EH (cell line): ENCODE measurements at regions not wholly inside any gene's neighbourhood (a gene's known extent, or its start where the extent isn't known, plus 50 kb on each side); places are given as distances from the start of the nearest gene placed in this dataset.
A peak's percentile ranks its signal among the peaks of the same experiment; 100 is the strongest.

Experiments
- DNase-seq: peaks from one replicate; pipeline ENCODE4 v3.0.0-alpha.2; 2015; ENCODE audit warnings: low read depth

DNA sequence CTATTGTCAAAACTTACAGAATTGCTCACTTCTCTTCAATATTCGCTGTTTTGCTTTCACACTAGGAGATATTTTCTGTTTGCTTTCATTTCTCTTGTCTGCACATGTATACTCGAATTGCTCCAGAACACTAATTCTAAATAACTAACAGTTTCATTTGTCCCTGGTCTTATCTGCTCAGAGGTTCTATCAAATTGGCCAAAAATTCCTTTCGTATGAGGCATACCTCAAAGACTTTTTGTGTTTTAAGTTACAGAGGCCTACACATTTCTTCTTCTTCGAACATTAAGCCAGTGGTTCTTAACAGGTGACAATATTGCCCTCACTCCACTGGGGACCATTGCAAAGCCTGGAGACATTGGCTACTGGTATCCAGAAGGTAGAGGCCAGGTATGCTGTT, 1314.6 kb downstream of the EFNB2 start:
- peak; percentile 4 for DNase-seq

GRCh38 chr13:105220063-105220462, 1315.4 kb downstream of the EFNB2 start:
- peak; percentile 52 for DNase-seq

DNA sequence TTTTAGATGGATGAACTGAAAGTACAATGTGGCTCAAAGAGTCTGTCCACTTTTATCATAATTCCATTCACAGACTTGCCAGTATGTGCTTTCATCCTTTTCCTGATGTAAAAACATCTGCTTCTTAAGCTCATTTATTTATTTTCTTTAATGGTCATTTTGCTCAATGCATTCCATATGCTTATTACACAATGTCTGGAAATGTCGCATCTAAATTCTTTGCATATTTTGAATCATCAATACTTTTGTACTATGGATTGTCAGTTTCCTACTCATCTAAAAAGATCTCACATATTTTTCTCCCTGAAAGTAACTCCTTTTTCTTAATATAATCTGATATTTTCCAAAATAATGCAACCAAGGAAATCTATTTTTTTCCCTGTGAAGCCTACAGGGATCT, 1315.8 kb downstream of the EFNB2 start:
- peak; percentile 52 for DNase-seq

- no peak for DNase-seq
These were observed 1322.0 kb downstream of the EFNB2 start for GRCh38 chr13:105213512-105213911.

GRCh38 chr13:105207572-105208293, 1327.7 kb downstream of the EFNB2 start:
- DNase-seq: peak; percentile 1

GRCh38 chr13:105202354-105202753, 1333.1 kb downstream of the EFNB2 start:
- DNase-seq: peak; percentile 25

GRCh38 chr13:105201351-105201750, 1334.1 kb downstream of the EFNB2 start:
- DNase-seq: no peak

DNA sequence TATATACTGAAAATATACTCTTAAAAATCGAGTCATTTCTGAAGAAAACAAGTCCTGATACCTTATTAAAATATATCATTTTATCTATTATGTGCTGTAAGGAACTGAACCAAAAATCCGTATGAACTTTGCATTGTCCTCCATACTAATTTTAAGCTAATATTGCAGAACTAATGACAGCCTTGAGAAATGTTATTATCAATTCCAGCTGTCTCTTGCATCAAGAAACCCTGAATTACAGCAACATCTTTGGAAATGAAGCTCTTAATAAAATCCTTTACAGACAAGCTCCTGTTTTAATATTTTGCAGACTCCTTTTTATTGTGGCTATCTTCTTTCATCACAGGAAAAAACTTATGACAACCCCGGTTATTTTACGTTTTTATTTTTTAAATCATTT, 1335.3 kb downstream of the EFNB2 start:
- DNase-seq: no peak

DNA sequence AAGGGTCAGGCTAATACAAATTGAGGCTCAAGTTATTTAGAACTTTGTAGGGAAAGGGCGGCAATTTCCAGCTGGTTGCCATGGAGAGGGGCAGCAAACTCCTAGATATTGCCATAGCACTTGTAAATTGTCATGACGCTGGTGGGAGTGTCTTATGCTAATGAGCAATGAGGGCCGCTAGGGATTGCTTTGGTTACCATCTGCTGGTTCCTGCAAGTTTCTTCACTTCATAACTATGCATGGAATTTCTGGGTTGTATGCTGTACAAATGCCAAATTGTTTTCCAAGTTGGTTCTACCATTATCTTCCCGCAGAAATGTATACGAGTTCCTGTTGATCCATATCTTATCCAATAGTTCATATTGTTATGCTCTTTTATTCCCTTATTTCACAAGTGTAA, 1339.4 kb downstream of the EFNB2 start:
- DNase-seq: peak; percentile 53

GRCh38 chr13:105193026-105193425, 1342.4 kb downstream of the EFNB2 start:
- no peak for DNase-seq

GRCh38 chr13:105184201-105184600, 1351.3 kb downstream of the EFNB2 start:
- peak; percentile 16 for DNase-seq

DNA sequence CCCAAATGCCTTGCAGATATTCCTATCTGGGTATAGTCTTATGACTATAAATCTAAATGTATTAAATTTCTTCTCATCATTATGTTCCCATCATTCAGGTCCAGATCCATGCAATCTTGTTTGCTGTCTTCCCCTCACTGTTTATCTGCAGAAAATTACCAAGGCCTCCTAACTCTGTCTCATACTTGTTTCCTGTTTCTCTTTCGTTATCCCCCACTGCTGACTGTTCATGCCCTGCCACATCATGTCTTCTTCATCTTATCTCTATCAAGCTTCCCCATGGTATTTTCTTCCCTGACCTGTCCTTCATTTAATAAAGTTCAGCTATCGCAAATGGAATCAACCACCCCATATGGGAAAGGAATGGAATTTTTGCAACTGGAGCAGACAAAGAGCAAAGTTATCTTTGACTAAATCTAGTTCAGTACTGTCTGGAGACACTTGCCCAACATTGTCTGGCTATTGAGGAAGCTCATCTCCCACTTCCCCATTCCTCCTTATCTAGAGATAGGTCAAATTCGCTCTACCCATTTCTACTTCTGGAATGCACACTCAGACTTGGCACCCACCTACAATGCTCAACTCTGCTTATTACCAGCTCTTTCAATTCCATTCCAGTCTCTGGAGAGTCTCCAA, 1358.1 kb downstream of the EFNB2 start:
- no peak for DNase-seq

GRCh38 chr13:105170438-105170837, 1365.0 kb downstream of the EFNB2 start:
- DNase-seq: no peak

DNA sequence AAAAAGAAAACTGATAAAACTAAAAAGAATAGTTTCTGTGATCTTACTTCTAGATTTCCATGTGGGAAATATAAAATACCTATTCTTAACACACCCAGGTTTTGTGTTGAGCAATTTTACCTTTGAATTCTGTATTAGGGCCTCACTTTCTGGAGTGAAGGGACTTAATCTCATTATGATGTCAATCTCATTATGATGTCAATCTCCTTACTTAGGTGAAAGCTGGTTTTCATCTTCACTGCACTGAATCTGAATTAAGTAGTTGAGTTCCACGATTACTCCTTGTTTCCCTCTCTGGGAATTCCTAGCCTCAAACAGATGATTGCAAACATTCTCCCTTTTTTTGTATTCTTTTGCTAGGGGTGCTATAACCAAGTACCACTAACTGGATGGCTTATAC, 1367.2 kb downstream of the EFNB2 start:
- DNase-seq: no peak

- DNase-seq: no peak
These were observed 1368.1 kb downstream of the EFNB2 start for GRCh38 chr13:105167385-105167784.

- DNase-seq: no peak
These were observed 1369.9 kb downstream of the EFNB2 start for GRCh38 chr13:105165449-105166125.

DNA sequence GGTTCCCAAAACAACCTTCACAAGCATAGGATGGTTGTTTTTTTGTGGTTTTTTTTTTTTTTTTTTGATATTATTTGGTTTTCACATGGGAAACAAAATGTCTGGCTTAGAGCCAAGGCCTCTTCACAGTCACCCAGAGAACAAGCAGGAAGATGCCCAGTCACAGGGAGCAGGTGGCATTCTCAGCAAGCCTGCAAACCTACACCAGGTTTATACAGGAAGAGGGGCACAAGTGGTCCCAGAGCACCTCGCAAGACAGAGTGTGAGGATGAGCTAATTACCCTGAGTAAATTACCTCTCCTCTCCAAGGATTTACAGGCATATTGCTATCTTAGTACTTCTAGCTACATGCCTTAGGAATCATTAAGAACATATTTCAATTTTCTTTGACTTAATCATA, 1375.6 kb downstream of the EFNB2 start:
- no peak for DNase-seq

DNA sequence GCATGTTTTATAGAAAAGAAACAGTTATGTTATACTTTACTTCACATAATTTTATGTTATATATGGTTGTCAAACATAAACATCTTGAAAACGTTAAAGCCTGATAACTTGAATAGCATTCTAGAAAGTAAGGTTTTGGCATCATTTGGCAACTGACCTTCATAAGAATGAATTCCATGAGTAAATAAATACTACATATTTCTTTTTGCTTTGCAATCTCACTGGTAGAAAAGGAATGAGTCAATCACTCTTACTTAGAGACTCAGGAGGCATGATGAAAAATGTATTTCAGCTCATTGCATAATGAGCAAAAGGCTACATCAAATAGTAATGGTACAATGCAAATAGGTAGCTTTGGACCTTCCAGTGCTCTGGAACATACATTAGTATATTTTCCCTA, 1381.9 kb downstream of the EFNB2 start:
- DNase-seq: no peak

DNA sequence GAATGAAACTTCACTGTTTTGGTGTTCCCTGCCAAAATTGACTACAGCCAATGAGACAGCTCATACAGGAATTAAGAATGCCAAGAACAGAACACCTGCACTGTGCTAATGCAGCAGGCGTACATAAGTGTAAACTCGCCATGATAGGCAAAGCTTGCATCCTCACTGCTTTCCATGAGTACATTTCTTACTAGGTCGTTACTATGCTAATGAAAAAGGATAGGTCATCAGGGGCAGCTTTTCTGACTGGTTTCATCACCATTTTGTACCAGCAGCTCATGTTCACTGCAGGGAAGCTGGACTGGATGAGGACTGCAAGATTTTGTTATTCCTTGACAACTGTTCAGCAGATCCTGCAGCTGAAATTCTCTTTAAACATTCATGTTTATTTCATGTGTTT, 1383.8 kb downstream of the EFNB2 start:
- no peak for DNase-seq

DNA sequence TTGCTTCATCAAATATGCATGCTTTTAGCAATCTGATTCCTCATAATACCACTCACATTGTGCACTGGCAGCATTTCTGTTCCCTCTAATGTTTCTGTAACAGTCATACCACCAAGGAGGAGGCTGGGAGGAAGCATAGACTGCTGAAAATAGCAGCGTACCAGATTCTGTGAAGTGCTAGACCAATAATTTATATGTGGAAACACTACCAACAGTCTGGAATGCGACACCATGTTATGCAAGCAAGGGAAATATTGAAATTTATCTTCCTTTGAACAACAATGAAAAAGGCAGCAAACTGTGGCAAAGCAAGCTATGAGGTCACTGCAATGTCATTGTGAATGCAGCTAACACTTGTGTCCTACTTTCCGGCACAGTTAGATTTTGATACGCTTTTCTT, 1388.0 kb downstream of the EFNB2 start:
- no peak for DNase-seq

GRCh38 chr13:105144936-105145335, 1390.5 kb downstream of the EFNB2 start:
- DNase-seq: no peak

DNA sequence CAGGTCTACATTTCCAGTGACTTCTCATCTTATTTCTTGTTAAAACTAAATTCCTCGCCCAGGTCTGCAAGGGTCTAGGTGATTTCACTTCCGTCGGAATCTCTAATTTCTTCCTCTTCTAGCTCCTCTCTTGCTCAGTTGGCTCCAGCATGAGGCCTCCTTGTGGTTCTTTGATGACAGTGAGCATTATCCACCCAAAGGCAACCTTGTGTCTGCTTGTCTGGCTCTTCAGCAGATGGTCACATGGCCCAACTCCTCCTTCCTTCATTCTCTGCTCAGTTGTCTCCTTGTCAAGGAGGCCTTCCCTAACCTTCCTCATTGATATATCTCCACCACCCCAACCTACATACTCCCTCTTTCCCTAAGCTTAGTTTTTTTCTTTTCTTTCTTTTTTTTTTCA, 1391.4 kb downstream of the EFNB2 start:
- no peak for DNase-seq

- no peak for DNase-seq
These were observed 1392.9 kb downstream of the EFNB2 start for GRCh38 chr13:105142556-105142955.
